HEK293T (cell line): ENCODE measurements at regions not wholly inside any gene's neighbourhood (a gene's known extent, or its start where the extent isn't known, plus 50 kb on each side); places are given as distances from the start of the nearest gene placed in this dataset.
"Not testable (repeated sequence)": the region's sequence is repeated elsewhere in the genome, so short reads cannot be mapped to it uniquely, and the experiment has no call there.

Experiments
- CTCF ChIA-PET: fragments of 350-600 bp; formaldehyde crosslinking; extraction: SDS; loops from one replicate; lab custom pipeline; 2021; ENCODE audit warnings: antibody characterized with exemption, inconsistent platforms; lab: Yijun Ruan, JAX
- POLR2A ChIA-PET: fragments of 350-600 bp; formaldehyde crosslinking; extraction: SDS; loops from one replicate; lab custom pipeline; 2020; ENCODE audit warnings: antibody characterized with exemption, inconsistent platforms; lab: Yijun Ruan, JAX
- DNase-seq: peaks from one replicate; pipeline ENCODE4 v3.0.0; 2012; ENCODE audit warnings: mixed read lengths; ENCODE audit errors: extremely low spot score
- ARNT ChIP-seq: fragments of 450-650 bp; IDR thresholded peaks from 2 replicates; pipeline ENCODE4 v1.6.1; 2017; ENCODE audit warnings: mild to moderate bottlenecking
- BHLHE40 ChIP-seq: fragments of 450-650 bp; IDR thresholded peaks from 2 replicates; pipeline ENCODE4 v1.6.1; 2016; ENCODE audit warnings: mild to moderate bottlenecking, moderate library complexity, borderline replicate concordance
- CTBP1 ChIP-seq: fragments of 450-650 bp; IDR thresholded peaks from 2 replicates; pipeline ENCODE4 v1.6.1; 2016; ENCODE audit warnings: borderline replicate concordance
- ELF4 ChIP-seq: fragments of 450-650 bp; IDR thresholded peaks from 2 replicates; pipeline ENCODE4 v1.6.1; 2017; ENCODE audit warnings: antibody characterized with exemption
- FOXA1 ChIP-seq: fragments of 450-650 bp; IDR thresholded peaks from 2 replicates; pipeline ENCODE4 v1.6.1; 2016; ENCODE audit warnings: mild to moderate bottlenecking
- FOXK2 ChIP-seq: fragments of 450-650 bp; IDR thresholded peaks from 2 replicates; pipeline ENCODE4 v1.6.1; 2016; ENCODE audit warnings: mild to moderate bottlenecking
- FOXM1 ChIP-seq: fragments of 450-650 bp; IDR thresholded peaks from 2 replicates; pipeline ENCODE4 v1.6.1; 2017; ENCODE audit warnings: mild to moderate bottlenecking, borderline replicate concordance
- HDGF ChIP-seq: fragments of 450-650 bp; IDR thresholded peaks from 2 replicates; pipeline ENCODE4 v1.6.1; 2017; ENCODE audit warnings: antibody characterized with exemption, borderline replicate concordance
- L3MBTL2 ChIP-seq: fragments of 450-650 bp; conservative IDR thresholded peaks from 2 replicates; pipeline ENCODE4 v1.6.1; 2016; ENCODE audit warnings: mild to moderate bottlenecking
- LEF1 ChIP-seq: fragments of 450-650 bp; IDR thresholded peaks from 2 replicates; pipeline ENCODE4 v1.6.1; 2017; ENCODE audit warnings: mild to moderate bottlenecking, borderline replicate concordance
- NFRKB ChIP-seq: fragments of 450-650 bp; IDR thresholded peaks from 2 replicates; pipeline ENCODE4 v1.6.1; 2016; ENCODE audit warnings: mild to moderate bottlenecking, moderate library complexity
- PKNOX1 ChIP-seq: fragments of 450-650 bp; IDR thresholded peaks from 2 replicates; pipeline ENCODE4 v1.6.1; 2016
- SP1 ChIP-seq: fragments of 450-650 bp; IDR thresholded peaks from 2 replicates; pipeline ENCODE4 v1.6.1; 2017
- SUZ12 ChIP-seq: fragments of 450-650 bp; IDR thresholded peaks from 2 replicates; pipeline ENCODE4 v1.6.1; 2016; ENCODE audit warnings: mild to moderate bottlenecking
- TARDBP ChIP-seq: fragments of 450-650 bp; IDR thresholded peaks from 2 replicates; pipeline ENCODE4 v1.6.1; 2016
- ZNF384 ChIP-seq: fragments of 450-650 bp; IDR thresholded peaks from 2 replicates; pipeline ENCODE4 v1.6.1; 2016

- TF ChIP-seq PKNOX1 = no peak
- TF ChIP-seq FOXK2 = no peak
- no peak for TF ChIP-seq SP1
- no peak for TF ChIP-seq FOXM1
- no peak for TF ChIP-seq TARDBP
- TF ChIP-seq SUZ12 = no peak
- TF ChIP-seq CTBP1 = no peak
- no peak for TF ChIP-seq ARNT
- TF ChIP-seq LEF1 = no peak
- TF ChIP-seq BHLHE40 = no peak
- TF ChIP-seq L3MBTL2 = no peak
- no peak for TF ChIP-seq NFRKB
- TF ChIP-seq HDGF = no peak
- no peak for TF ChIP-seq ELF4
- TF ChIP-seq FOXA1 = no peak
- TF ChIP-seq ZNF384 = no peak
- CTCF ChIA-PET = no interaction called here
- no peak for DNase-seq
- POLR2A ChIA-PET = no interaction called here
Measured at GRCh38 chr5:91486638-91487037, 103.5 kb upstream of the ARRDC3 start.

GRCh38 chr5:91484662-91485061 lies 101.5 kb upstream of the ARRDC3 start:
- TF ChIP-seq FOXM1 = no peak
- no peak for TF ChIP-seq SUZ12
- no peak for TF ChIP-seq HDGF
- TF ChIP-seq FOXA1 = no peak
- no peak for TF ChIP-seq SP1
- TF ChIP-seq PKNOX1 = no peak
- no peak for TF ChIP-seq CTBP1
- TF ChIP-seq LEF1 = no peak
- no peak for TF ChIP-seq ARNT
- no peak for TF ChIP-seq FOXK2
- no peak for TF ChIP-seq NFRKB
- no peak for TF ChIP-seq TARDBP
- TF ChIP-seq BHLHE40 = no peak
- TF ChIP-seq ELF4 = no peak
- TF ChIP-seq L3MBTL2 = no peak
- TF ChIP-seq ZNF384 = no peak
- ChIA-PET CTCF (no interaction called here), POLR2A (no interaction called here)
- no peak for DNase-seq

GRCh38 chr5:91479376-91479775 lies 96.3 kb upstream of the ARRDC3 start:
- CTCF ChIA-PET, POLR2A ChIA-PET, DNase-seq: not testable (repeated sequence)

GRCh38 chr5:91478096-91478495 lies 95.0 kb upstream of the ARRDC3 start:
- POLR2A ChIA-PET = no interaction called here
- CTCF ChIA-PET = no interaction called here
- no peak for TF ChIP-seq ELF4
- TF ChIP-seq FOXK2 = no peak
- no peak for TF ChIP-seq NFRKB
- TF ChIP-seq CTBP1 = no peak
- TF ChIP-seq ZNF384 = no peak
- TF ChIP-seq ARNT = no peak
- TF ChIP-seq HDGF = no peak
- TF ChIP-seq SUZ12 = no peak
- no peak for TF ChIP-seq BHLHE40
- no peak for TF ChIP-seq TARDBP
- no peak for TF ChIP-seq FOXM1
- no peak for TF ChIP-seq LEF1
- no peak for TF ChIP-seq SP1
- no peak for TF ChIP-seq PKNOX1
- TF ChIP-seq FOXA1 = no peak
- TF ChIP-seq L3MBTL2 = no peak
- no peak for DNase-seq

- DNase-seq = no peak
- ChIA-PET CTCF (no interaction called here), POLR2A (no interaction called here)
- TF ChIP-seq CTBP1 (no peak), HDGF (no peak), ZNF384 (no peak), SP1 (no peak), FOXK2 (no peak), FOXA1 (no peak), BHLHE40 (no peak), TARDBP (no peak), ELF4 (no peak), NFRKB (no peak)
Measured at GRCh38 chr5:91477408-91477807, 94.3 kb upstream of the ARRDC3 start.

- TF ChIP-seq LEF1 (no peak), CTBP1 (no peak), FOXA1 (no peak), TARDBP (no peak), PKNOX1 (no peak), HDGF (no peak), ZNF384 (no peak), FOXM1 (no peak), ARNT (no peak), L3MBTL2 (no peak), BHLHE40 (no peak), FOXK2 (no peak), SP1 (no peak), SUZ12 (no peak), NFRKB (no peak), ELF4 (no peak)
- no peak for DNase-seq
- ChIA-PET POLR2A (no interaction called here), CTCF (no interaction called here)
Measured at GRCh38 chr5:91474201-91474600, 91.1 kb upstream of the ARRDC3 start.
